Lower lobe of right lung (tissue), 2 donors: ENCODE measurements at regions not wholly inside any gene's neighbourhood (a gene's known extent, or its start where the extent isn't known, plus 50 kb on each side); places are given as distances from the start of the nearest gene placed in this dataset.

ENCODE experiments used
- ATAC-seq, 2 donors: fragments of 200-7000 bp; cut with Tn5 transposase; one replicate each; pipeline ENCODE4 v1.9.1; 2020 to 2022; ENCODE audit warnings: mild to moderate bottlenecking in 2 of 2, moderate library complexity in 2 of 2
- DNase-seq: peaks from one replicate; pipeline ENCODE4 v3.0.0-alpha.2; 2020
- H3K27ac ChIP-seq: fragments of 200-600 bp; one replicate; pipeline ENCODE4 v1.8.0; 2022
- H3K27me3 ChIP-seq: fragments of 200-600 bp; one replicate; pipeline ENCODE4 v1.8.0; 2022; ENCODE audit warnings: low read depth
- H3K36me3 ChIP-seq: fragments of 200-600 bp; one replicate; pipeline ENCODE4 v1.8.0; 2022; ENCODE audit warnings: mild to moderate bottlenecking
- H3K4me1 ChIP-seq: fragments of 200-600 bp; one replicate; pipeline ENCODE4 v1.8.0; 2022
- H3K4me3 ChIP-seq: fragments of 200-600 bp; one replicate; pipeline ENCODE4 v1.8.0; 2022; ENCODE audit warnings: mild to moderate bottlenecking
- H3K9me3 ChIP-seq: fragments of 200-600 bp; one replicate; pipeline ENCODE4 v1.8.0; 2022
- intact Hi-C: fragments of 100-400 bp; cut with DNase I; formaldehyde crosslinking; loops from one replicate; pipeline ENCODE4 v1.11.0; 2022
- TF ChIP-seq, protein P1 (sequence below): fragments of 200-600 bp; IDR thresholded peaks from one replicate; pipeline ENCODE4 v1.8.0; 2022; ENCODE audit warnings: antibody characterized with exemption, mild to moderate bottlenecking
- donor health status: DM: no; HTN: yes; CAD: no; lungs with severe emphysema.

DNA sequence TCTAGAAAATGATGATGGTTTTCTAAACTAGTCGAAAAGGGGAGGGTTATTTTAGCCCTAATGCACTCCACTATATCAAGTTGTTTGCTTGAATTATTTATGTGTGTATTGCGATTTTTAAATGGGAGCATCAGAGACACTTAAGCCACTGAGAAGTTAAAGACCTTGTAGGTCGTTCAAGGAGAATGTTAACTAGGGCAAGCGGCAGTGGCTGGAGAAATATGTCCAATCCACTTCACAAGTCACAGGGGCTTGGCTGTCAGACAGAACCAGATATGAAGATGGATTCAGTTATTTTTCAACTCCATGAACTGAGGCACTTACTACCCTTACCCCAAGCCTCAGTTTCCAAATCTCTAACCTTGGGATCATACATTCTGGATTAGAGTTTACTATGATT is 702.0 kb downstream of the CDH11 start:
- ATAC-seq (no peak), DNase-seq (no peak)
- no peaks in the 10 kb centered on the region for H3K9me3 ChIP-seq
- H3K27me3 ChIP-seq, result no peaks in the 10 kb centered on the region
- intact Hi-C loops, result no loop called here
- no peaks in the 10 kb centered on the region for H3K4me1 ChIP-seq
- no peaks in the 10 kb centered on the region for H3K36me3 ChIP-seq
- TF ChIP-seq, protein P1, sequence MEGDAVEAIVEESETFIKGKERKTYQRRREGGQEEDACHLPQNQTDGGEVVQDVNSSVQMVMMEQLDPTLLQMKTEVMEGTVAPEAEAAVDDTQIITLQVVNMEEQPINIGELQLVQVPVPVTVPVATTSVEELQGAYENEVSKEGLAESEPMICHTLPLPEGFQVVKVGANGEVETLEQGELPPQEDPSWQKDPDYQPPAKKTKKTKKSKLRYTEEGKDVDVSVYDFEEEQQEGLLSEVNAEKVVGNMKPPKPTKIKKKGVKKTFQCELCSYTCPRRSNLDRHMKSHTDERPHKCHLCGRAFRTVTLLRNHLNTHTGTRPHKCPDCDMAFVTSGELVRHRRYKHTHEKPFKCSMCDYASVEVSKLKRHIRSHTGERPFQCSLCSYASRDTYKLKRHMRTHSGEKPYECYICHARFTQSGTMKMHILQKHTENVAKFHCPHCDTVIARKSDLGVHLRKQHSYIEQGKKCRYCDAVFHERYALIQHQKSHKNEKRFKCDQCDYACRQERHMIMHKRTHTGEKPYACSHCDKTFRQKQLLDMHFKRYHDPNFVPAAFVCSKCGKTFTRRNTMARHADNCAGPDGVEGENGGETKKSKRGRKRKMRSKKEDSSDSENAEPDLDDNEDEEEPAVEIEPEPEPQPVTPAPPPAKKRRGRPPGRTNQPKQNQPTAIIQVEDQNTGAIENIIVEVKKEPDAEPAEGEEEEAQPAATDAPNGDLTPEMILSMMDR, result no peak
- no peak overlapping the region for H3K27ac ChIP-seq
- H3K4me3 ChIP-seq, result no peak overlapping the region

DNA sequence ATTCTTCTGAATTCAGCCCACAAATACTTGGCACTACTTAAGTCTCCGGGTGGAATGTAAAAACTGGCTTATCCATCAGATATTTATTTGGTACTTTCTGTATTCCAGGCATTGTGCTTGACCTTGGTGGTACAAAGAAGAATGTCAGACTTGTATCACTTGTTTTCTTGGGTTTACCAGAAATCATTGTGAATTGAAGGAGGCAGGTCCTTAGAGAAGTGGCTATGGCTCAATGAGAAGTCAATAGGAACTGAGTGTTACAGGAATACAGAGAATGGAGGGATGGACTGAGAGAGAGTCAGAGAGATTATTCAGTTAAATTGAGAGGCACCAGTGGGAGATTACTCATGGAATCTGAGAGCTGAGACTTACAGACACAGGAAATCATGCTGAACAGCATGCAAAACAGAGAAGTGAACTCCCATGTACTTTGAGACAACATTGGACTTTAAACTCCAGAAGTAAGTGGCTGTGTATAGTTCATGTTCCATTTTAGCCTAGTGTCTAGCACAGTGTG is 704.1 kb downstream of the CDH11 start:
- H3K4me3 ChIP-seq, result no peak overlapping the region
- no peaks in the 10 kb centered on the region for H3K4me1 ChIP-seq
- DNase-seq, result no peak
- H3K36me3 ChIP-seq, result no peaks in the 10 kb centered on the region
- TF ChIP-seq, protein P1, result no peak
- peak in 1 of 2 donors; percentile 76 for ATAC-seq
- H3K9me3 ChIP-seq, result no peaks in the 10 kb centered on the region
- no peaks in the 10 kb centered on the region for H3K27me3 ChIP-seq
- H3K27ac ChIP-seq, result no peak overlapping the region
- intact Hi-C loops, result no loop called here

DNA sequence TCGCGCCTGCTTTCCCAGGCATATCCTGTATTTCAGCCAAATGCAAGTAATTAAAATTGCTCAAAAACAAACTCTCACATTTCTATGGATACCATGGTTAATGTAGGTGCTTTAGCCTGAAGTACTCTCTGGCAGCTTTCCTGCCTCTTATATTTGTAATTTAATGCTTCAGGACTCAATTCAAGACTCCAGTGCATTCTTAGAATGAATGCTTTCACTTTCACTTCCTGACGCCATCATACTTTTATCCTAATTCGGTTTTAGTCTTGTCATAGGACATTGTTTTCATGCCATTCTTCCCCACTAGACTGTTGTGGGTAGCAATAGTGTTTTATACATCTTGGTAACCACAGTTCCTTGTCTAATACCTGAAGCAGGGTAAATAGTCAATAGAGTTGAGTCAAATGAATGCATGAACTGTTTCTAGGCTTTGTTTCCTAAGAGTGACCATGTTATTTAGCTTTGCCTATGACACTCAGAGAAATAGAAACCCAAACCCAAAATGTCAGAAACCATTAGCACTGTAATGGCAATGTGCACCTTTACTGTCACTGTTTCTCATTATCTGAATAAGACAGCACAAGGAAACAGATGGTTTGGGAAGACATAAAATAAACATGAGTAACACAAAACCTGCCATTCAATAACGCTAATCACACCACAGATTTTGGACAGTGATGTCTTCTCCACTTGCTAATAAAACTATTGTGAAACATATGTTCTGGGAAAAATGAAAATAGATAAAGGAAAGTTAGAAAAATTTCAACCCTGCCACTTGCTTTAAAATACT is 705.5 kb downstream of the CDH11 start:
- H3K27ac ChIP-seq, result no peak overlapping the region

DNA sequence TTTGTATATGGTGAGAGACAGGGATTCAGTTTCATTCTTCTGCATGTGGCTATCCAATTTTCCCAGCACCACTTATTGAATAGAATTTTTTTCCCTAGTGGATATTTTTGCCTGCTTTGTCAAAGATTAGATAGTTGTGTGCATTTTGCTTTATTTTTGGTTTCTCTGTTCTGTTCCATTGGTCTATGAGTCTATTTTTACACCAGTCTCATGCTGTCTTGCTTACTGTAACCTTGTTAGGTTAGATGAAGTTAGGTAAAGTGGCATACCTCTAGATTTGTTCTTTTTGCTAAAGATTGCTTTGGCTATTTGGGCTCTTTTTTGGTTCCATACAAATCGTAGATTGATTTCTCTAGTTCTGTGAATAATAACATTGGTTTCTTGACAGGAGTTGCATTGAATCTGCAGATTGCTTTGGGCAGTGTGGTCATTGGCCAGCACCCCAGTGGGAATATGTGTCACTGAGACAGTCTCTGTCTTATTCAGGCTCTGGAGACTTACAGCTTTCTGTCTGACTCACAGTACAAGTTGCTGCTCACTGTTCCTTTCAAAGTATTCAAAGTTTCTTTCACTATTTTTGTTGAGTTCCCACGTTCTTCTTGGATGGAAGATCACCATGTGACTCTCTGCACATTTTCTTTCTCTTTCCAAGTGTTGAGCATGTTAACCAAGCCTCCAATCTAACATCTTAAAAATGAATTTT is 709.1 kb downstream of the CDH11 start:
- Histone ChIP-seq H3K9me3 (no peaks in the 10 kb centered on the region), H3K4me3 (no peak overlapping the region), H3K4me1 (no peaks in the 10 kb centered on the region), H3K27me3 (no peaks in the 10 kb centered on the region), H3K27ac (no peak overlapping the region), H3K36me3 (no peaks in the 10 kb centered on the region)
- no peak for ATAC-seq
- DNase-seq, result no peak
- intact Hi-C loops, result no loop called here
- TF ChIP-seq, protein P1, result no peak

More for the DNA sequence above, 705.5 kb downstream of the CDH11 start:
- peak; percentile 60 to 76 for ATAC-seq
- peak overlapping the region; percentile 37 for H3K4me3 ChIP-seq
- H3K4me1 ChIP-seq, result no peaks in the 10 kb centered on the region
- TF ChIP-seq, protein P1, result no peak
- intact Hi-C loops, result no loop called here
- no peaks in the 10 kb centered on the region for H3K9me3 ChIP-seq
- no peaks in the 10 kb centered on the region for H3K36me3 ChIP-seq
- no peak for DNase-seq
- H3K27me3 ChIP-seq, result no peaks in the 10 kb centered on the region

DNA sequence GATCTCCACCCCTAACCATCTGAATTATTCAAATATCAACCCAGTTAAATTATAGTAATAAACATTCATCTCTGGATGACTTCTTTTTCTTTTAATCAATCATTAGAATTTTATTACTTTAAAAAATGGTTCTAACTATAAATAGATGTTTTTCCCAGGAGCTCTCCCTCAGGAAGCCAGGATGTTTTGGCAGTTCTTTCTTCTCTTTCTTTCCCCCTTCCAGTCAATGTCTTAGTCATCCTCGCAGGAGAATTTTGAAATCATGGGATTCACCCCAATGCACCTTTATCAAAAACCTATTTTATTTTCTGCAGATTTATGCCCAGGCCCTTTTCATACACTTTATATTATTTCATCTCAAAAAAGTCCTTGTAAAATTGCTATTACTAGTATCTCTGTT is 711.6 kb downstream of the CDH11 start:
- Histone ChIP-seq H3K27ac (no peak overlapping the region), H3K36me3 (no peaks in the 10 kb centered on the region), H3K9me3 (no peaks in the 10 kb centered on the region), H3K4me3 (no peak overlapping the region), H3K4me1 (peaks cover 3% of the 10 kb centered on the region), H3K27me3 (no peaks in the 10 kb centered on the region)
- intact Hi-C loops, result no loop called here
- TF ChIP-seq, protein P1, result no peak
- DNase-seq (no peak), ATAC-seq (no peak)
